ENCODE measurements at regions not wholly inside any gene's neighbourhood (a gene's known extent, or its start where the extent isn't known, plus 50 kb on each side); places are given as distances from the start of the nearest gene placed in this dataset.

GRCh38 chr3:13201851-13202250, 128.6 kb upstream of the IQSEC1 start:
- intact Hi-C loops (cut with DNase I, micrococcal nuclease): no loop called here
- no peak for ATAC-seq
- DNase-seq: no peak

DNA sequence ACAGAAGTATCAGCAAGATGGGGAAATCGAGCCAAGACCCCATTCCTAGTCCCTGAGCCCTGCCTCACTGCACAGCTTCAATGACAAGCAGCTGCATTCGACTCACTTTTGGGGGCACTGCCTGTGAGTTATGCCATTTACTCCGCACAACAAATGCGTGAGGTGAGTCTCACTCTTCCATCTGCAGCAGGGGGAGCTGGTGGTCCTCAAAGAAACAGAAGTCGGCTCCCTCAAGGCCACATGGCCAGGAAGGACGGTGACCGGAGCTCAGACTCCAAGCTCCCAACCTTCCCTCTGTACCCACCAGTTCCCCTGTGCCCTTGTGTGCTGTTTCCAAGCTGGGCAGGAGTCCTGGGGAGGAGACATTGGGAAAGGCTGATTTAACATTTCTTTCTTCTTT, 127.7 kb upstream of the IQSEC1 start:
- DNase-seq: no peak
- no peak for ATAC-seq
- intact Hi-C loops (cut with DNase I, micrococcal nuclease): no loop called here

GRCh38 chr3:13200465-13200864, 127.2 kb upstream of the IQSEC1 start:
- intact Hi-C loops (cut with DNase I, micrococcal nuclease): no loop called here
- ATAC-seq (no peak), DNase-seq (no peak)

GRCh38 chr3:13199899-13200451, 126.7 kb upstream of the IQSEC1 start:
- ATAC-seq (no peak), DNase-seq (no peak)
- intact Hi-C loops (cut with DNase I, micrococcal nuclease): no loop called here

GRCh38 chr3:13199006-13199776, 126.0 kb upstream of the IQSEC1 start:
- ATAC-seq (no peak), DNase-seq (no peak)
- intact Hi-C loops (cut with DNase I, micrococcal nuclease): no loop called here

DNA sequence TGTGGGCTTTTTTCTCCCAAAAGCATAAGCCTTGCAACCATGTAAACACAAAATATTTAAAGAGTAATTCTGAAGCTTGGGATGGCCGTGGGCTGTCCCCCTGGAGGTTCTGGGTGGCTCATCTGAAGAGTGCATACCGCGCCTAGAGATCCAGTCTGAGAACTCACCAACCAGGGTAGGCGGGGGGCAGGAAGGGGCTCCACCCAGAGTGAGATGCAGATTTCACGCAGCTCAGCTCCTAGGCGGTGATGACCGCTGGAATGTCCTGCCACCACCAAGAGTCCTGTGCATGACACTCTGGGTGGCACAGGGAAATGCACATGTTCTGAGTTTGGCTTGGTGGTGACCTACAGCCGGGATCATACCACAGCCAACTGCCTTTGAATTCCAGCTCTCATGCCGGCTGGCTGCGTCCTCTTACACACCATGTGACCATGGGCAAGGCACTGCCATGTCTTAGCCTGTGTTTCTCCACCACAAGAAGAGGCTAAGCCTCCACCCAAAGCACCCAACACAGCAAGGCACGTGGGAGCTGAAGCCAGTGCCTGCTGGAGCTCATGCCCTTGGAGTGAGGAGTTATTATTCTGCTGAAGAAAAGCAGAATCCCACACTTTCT, 125.1 kb upstream of the IQSEC1 start:
- intact Hi-C loops (cut with DNase I, micrococcal nuclease): no loop called here
- DNase-seq: no peak
- no peak for ATAC-seq

DNA sequence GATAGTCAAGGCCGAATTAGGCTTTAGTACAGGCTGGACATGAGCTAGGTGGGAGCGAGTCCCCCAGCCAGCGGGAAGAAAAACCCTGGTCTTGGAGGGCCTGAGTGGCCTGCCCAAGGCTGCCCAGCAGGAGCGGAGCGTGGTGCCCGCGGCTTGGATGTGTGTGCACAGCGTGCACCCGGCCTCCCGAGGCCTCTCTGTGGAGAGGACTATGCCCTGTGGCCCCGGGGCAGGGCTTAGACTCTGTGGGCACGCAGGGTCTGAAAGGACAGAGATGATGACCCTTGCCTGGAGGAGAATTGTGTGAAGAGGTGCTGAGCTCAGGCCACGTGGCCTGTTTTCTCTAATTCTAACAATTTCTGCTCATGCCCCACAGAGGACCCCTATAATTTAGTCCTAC, 124.6 kb upstream of the IQSEC1 start:
- no peak for ATAC-seq
- DNase-seq: no peak
- intact Hi-C loops (cut with DNase I, micrococcal nuclease): no loop called here

DNA sequence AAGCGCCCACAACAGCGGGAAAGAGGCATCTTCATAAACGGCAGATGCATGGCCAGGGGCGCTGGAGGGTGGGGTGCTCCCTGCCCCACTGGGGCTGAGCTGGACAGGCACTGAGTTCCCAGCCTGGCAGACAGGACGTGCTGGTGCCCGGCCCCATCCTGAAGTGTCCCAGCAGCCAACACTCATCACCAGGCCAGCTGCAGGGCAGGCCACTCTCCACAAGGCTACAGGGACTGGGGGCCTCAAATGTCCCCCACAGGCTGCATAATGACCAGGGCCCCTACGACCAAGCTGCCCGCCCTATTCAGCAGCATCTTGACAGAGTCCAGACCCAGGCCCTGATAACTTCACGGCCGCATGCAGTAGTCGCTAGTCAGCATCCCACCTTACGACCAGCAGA, 124.1 kb upstream of the IQSEC1 start:
- ATAC-seq: no peak
- DNase-seq: no peak
- intact Hi-C loops (cut with DNase I, micrococcal nuclease): no loop called here

DNA sequence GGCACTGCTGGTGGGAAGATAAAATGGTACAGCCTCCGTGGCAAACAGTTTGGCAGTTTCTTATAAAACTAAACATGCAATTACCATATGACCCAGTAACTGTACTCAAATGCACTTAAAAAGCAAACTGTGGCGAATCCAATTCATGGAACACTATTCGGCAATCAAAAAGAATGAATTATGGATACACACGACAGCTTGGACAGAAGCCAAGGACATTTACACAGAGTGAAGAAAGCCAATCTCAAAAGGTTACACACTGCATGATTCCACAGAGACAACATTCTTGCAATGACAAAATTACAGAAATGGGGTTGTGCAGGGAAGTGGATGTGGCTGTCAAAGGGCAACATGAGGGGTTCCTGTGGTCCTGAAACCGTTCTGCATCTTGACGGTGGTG, 122.1 kb upstream of the IQSEC1 start:
- ATAC-seq (no peak), DNase-seq (no peak)
- intact Hi-C loops (cut with DNase I, micrococcal nuclease): no loop called here

- no peak for ATAC-seq
Observed at GRCh38 chr3:13194285-13195209, 121.3 kb upstream of the IQSEC1 start.

GRCh38 chr3:13193320-13194284, 120.4 kb upstream of the IQSEC1 start:
- intact Hi-C loops (cut with DNase I, micrococcal nuclease): no loop called here
- DNase-seq (no peak), ATAC-seq (no peak)

More at GRCh38 chr3:13194285-13195209, 121.3 kb upstream of the IQSEC1 start:
- intact Hi-C loops (cut with DNase I, micrococcal nuclease): no loop called here
- DNase-seq: no peak

- DNase-seq (no peak), ATAC-seq (no peak)
- intact Hi-C loops (cut with DNase I, micrococcal nuclease): no loop called here
Observed at GRCh38 chr3:13192471-13193213, 119.4 kb upstream of the IQSEC1 start.

DNA sequence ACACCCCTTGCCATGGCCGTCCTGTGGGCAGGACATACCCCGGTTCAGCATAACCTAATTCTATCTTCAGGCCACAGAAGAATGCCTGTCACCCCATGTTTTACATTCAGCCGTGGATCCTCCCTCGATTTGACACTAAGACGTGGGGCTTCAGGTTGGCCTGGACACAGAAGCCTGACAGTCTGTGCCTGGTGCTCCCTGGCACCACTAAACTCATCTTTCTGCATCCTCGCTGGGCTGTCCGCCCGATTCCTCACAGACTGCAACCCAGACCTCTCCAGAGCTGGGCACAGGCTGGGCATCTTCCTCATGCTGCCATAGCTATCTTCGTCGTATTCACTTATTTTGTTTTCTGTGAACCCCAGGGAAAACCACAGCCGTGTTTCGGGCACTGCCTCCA, 117.8 kb upstream of the IQSEC1 start:
- ATAC-seq (no peak), DNase-seq (no peak)
- intact Hi-C loops (cut with DNase I, micrococcal nuclease): no loop called here

- ATAC-seq (no peak), DNase-seq (no peak)
- intact Hi-C loops (cut with DNase I, micrococcal nuclease): no loop called here
Observed at GRCh38 chr3:13190378-13190765, 117.1 kb upstream of the IQSEC1 start.

DNA sequence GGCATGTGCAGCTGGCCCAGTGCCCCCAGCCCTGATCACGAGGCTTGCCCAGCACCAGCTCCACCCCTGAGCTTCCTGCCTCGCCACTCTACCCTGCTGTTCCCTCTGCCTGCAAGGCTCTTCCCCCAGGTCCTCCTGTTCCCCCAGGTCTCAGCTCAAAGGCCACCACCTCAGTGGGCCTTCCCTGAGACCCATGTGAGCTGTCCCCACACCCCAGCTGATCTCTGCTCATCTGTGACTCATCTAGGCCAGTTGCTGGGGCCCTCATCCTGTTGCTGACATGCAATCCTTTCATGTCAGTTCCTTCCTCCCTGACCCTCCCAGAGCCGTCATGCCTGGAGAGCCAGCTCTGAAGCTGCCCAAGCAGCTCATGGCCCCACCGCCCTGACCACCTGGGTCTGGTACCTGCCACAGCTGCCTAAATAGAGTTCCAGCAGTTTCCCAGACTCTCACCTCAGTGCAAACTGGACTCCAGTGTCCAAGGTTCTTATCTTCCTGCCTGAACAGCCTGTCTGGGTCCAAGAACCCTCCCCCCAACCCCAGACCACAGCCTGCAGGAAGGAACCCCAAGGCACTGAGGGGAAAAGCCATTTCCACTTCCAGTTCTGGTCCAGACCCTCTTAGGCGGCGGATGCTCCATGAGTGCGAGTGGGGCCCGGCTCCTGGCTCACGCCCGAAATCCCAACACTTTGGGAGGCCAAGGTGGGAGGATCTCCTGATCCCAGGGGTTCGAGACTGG, 116.6 kb upstream of the IQSEC1 start:
- DNase-seq: no peak
- intact Hi-C loops (cut with DNase I, micrococcal nuclease): no loop called here
- ATAC-seq: no peak

- DNase-seq (no peak), ATAC-seq (no peak)
- intact Hi-C loops (cut with DNase I, micrococcal nuclease): no loop called here
Observed at GRCh38 chr3:13188975-13189374, 115.7 kb upstream of the IQSEC1 start.

GRCh38 chr3:13188181-13188779, 115.1 kb upstream of the IQSEC1 start:
- no peak for ATAC-seq
- intact Hi-C loops (cut with DNase I, micrococcal nuclease): no loop called here
- DNase-seq: no peak
